HepG2 (cell line): ENCODE measurements at regions not wholly inside any gene's neighbourhood (a gene's known extent, or its start where the extent isn't known, plus 50 kb on each side); places are given as distances from the start of the nearest gene placed in this dataset.

Source experiments
- ATAC-seq: fragments of 200-7000 bp; cut with Tn5 transposase; 3 replicates; pipeline ENCODE4 v1.9.1; 2020; ENCODE audit warnings: mild to moderate bottlenecking, moderate library complexity
- BruUV-seq: library from RNA; stranded (reverse); fragments of 400-500 nt; replicated peaks from 2 replicates; lab custom pipeline; 2021; lab: Mats Ljungman, UMichigan
- CTCF ChIA-PET: fragments of 300-600 bp; formaldehyde crosslinking; extraction: SDS; loops from one replicate; lab custom pipeline; 2021; ENCODE audit warnings: low total read pairs, inconsistent platforms, low intra/inter-chr PET ratio; lab: Yijun Ruan, JAX
- POLR2A ChIA-PET: fragments of 350-600 bp; sonication (Branson Sonifier 250); formaldehyde crosslinking; loops from one replicate; lab custom pipeline; 2020; ENCODE audit warnings: antibody characterized with exemption, inconsistent platforms; lab: Yijun Ruan, JAX
- DNase-seq: peaks from one replicate; pipeline ENCODE4 v3.0.0-alpha.2; 2015; ENCODE audit warnings: low spot score
- FAIRE-seq: peaks from 3 replicates; lab custom pipeline; 2011; peaks lifted over from hg19 to GRCh38; lab: Jason Lieb, UNC
- H2AFZ ChIP-seq: one replicate; pipeline ENCODE4 v1.6.1; 2011; ENCODE audit warnings: low read length, inconsistent platforms
- H3K27ac ChIP-seq: fragments of 300-600 bp; 3 replicates; pipeline ENCODE4 v1.8.0; 2011; ENCODE audit warnings: mixed run types, mild to moderate bottlenecking, mixed read lengths, low read length, inconsistent platforms; ENCODE audit not compliant: insufficient read depth; ENCODE audit errors: extremely low read length
- H3K27me3 ChIP-seq, 2 experiments: fragments of 200-600 bp in 1 of 2; 2 replicates in 1 of 2; 3 replicates in 1 of 2; pipeline versions ENCODE4 v1.6.0 to v1.8.0; 2011; ENCODE audit warnings: low read length in 2 of 2, mild to moderate bottlenecking in 2 of 2, moderate library complexity in 2 of 2, inconsistent platforms in 1 of 2; ENCODE audit not compliant: insufficient read depth in 2 of 2, control insufficient read depth in 1 of 2
- H3K36me3 ChIP-seq, 2 experiments: fragments of 200-600 bp in 1 of 2; replicated peaks in 1 of 2; 2 replicates in 1 of 2; 3 replicates in 1 of 2; pipeline versions ENCODE4 v1.5.1 to v1.8.0; 2011; ENCODE audit warnings: low read length in 2 of 2, inconsistent platforms in 1 of 2; ENCODE audit not compliant: insufficient read depth in 2 of 2, control insufficient read depth in 1 of 2
- H3K4me1 ChIP-seq: 2 replicates; pipeline ENCODE4 v1.5.1; 2012; ENCODE audit warnings: low read length, inconsistent platforms; ENCODE audit not compliant: insufficient read depth
- H3K4me2 ChIP-seq: 2 replicates; pipeline ENCODE4 v1.6.0; 2011; ENCODE audit warnings: low read depth, low read length, inconsistent platforms
- H3K4me3 ChIP-seq, 3 experiments: fragments of 200-600 bp in 1 of 3; sonication (generic), shearing (Covaris generic) in 1 of 3; replicated peaks in 1 of 3; 2 replicates each; pipeline ENCODE4 v1.5.1; 2011 to 2016; ENCODE audit warnings: low read length in 3 of 3, inconsistent platforms in 2 of 3, low read depth in 2 of 3, mild to moderate bottlenecking in 2 of 3, control low read depth in 1 of 3, mixed read lengths in 1 of 3; ENCODE audit not compliant: insufficient read depth in 1 of 3
- H3K79me2 ChIP-seq: one replicate; pipeline ENCODE4 v1.6.1; 2011; ENCODE audit warnings: low read length, inconsistent platforms; ENCODE audit not compliant: insufficient read depth
- H3K9ac ChIP-seq: 2 replicates; pipeline ENCODE4 v1.6.0; 2011; ENCODE audit warnings: mild to moderate bottlenecking, low read depth, low read length, inconsistent platforms; ENCODE audit not compliant: insufficient read depth
- H3K9me3 ChIP-seq: 2 replicates; pipeline ENCODE4 v1.5.1; 2012; ENCODE audit warnings: mild to moderate bottlenecking, low read length
- H4K20me1 ChIP-seq: 2 replicates; pipeline ENCODE4 v1.6.0; 2011; ENCODE audit warnings: inconsistent platforms, mild to moderate bottlenecking, low read length, moderate library complexity; ENCODE audit not compliant: insufficient read depth
- FOXO1 ChIP-seq: sonication (generic); formaldehyde crosslinking; IDR thresholded peaks from 2 replicates; pipeline ENCODE4 v1.4.0; 2020; ENCODE audit warnings: missing genetic modification reagents
- GTF3A ChIP-seq: sonication (generic); formaldehyde crosslinking; conservative IDR thresholded peaks from 2 replicates; pipeline ENCODE4 v1.4.0; 2020; ENCODE audit warnings: mild to moderate bottlenecking, missing genetic modification reagents
- KLF15 ChIP-seq: sonication (generic); formaldehyde crosslinking; IDR thresholded peaks from 2 replicates; pipeline ENCODE4 v1.8.1; 2023; ENCODE audit warnings: borderline replicate concordance, mild to moderate bottlenecking, inconsistent platforms, missing genetic modification reagents, mixed read lengths
- SAP130 ChIP-seq: IDR thresholded peaks from 2 replicates; pipeline ENCODE4 v1.6.1; 2016; ENCODE audit warnings: low read depth
- SNAPC2 ChIP-seq: sonication (generic); formaldehyde crosslinking; IDR thresholded peaks from 2 replicates; pipeline ENCODE4 v1.8.1; 2022; ENCODE audit warnings: mild to moderate bottlenecking, missing genetic modification reagents
- SP5 ChIP-seq: IDR thresholded peaks from 2 replicates; pipeline ENCODE4 v1.6.1; 2016; ENCODE audit warnings: low read depth, borderline replicate concordance
- SUZ12 ChIP-seq: fragments of 150-350 bp; IDR thresholded peaks from 2 replicates; pipeline ENCODE4 v1.6.1; 2014; ENCODE audit warnings: low read depth, low read length
- TAF1 ChIP-seq: sonication (generic); formaldehyde crosslinking; IDR thresholded peaks from 2 replicates; pipeline ENCODE4 v1.4.0; 2020; ENCODE audit warnings: missing genetic modification reagents
- ZNF121 ChIP-seq: sonication (generic); formaldehyde crosslinking; IDR thresholded peaks from 2 replicates; pipeline ENCODE4 v1.5.0; 2020; ENCODE audit warnings: mild to moderate bottlenecking, missing genetic modification reagents
- ZNF224 ChIP-seq: sonication (generic); formaldehyde crosslinking; IDR thresholded peaks from 2 replicates; pipeline ENCODE4 v1.5.0; 2020; ENCODE audit warnings: mild to moderate bottlenecking, missing genetic modification reagents
- ZNF343 ChIP-seq: sonication (generic); formaldehyde crosslinking; IDR thresholded peaks from 2 replicates; pipeline ENCODE4 v1.4.0; 2020; ENCODE audit warnings: mild to moderate bottlenecking, missing genetic modification reagents
- ZNF362 ChIP-seq: sonication (generic); formaldehyde crosslinking; IDR thresholded peaks from 2 replicates; pipeline ENCODE4 v1.4.0; 2020; ENCODE audit warnings: missing genetic modification reagents, mild to moderate bottlenecking, borderline replicate concordance
- ZNF614 ChIP-seq: IDR thresholded peaks from 2 replicates; pipeline ENCODE4 v1.6.1; 2018; ENCODE audit warnings: missing biosample characterization, missing genetic modification reagents, inconsistent platforms, borderline replicate concordance
- ZNF615 ChIP-seq: sonication (generic); formaldehyde crosslinking; IDR thresholded peaks from 2 replicates; pipeline ENCODE4 v1.5.0; 2020; ENCODE audit warnings: mild to moderate bottlenecking, missing genetic modification reagents, borderline replicate concordance
- WGBS: methylation state at CpG from one replicate; pipeline ENCODE4 v1.1.6; 2017; ENCODE audit warnings: low lambda C conversion rate; 5-methylcytosine and 5-hydroxymethylcytosine counted together
- in situ Hi-C: cut with HindIII; loops from 2 replicates; pipeline ENCODE4 v1.10.0; 2017; ENCODE audit warnings: low pct_unique_long_range_greater_than_20kb; ENCODE audit not compliant: extremely low pct_ligation_motif_present
- intact Hi-C: fragments of 100-400 bp; cut with micrococcal nuclease; formaldehyde crosslinking; loops from one replicate; pipeline ENCODE4 v1.10.0; 2022; ENCODE audit not compliant: unreplicated experiment
- TF ChIP-seq, protein P1 (sequence below): sonication (generic); formaldehyde crosslinking; IDR thresholded peaks from 2 replicates; pipeline ENCODE4 v1.5.1; 2020; ENCODE audit warnings: missing genetic modification reagents, mild to moderate bottlenecking, borderline replicate concordance

DNA sequence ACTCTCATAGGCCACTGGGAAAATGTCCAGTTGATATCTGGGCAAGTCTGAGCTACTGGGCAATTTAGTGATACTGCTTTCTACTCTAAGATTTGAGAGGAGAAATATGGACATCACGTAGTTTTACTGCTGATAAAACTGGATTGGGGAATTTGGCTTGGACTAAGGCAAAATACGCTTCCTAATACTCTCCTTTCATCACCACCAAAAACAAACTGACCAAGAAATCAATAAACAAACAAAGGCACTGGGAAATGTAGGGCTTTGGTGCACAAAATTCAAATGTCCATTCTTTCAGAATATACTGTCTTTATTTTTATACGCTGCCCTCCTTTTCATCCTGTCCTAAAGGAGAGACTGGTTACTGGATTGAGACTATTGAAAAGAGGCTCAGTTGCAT is 145.1 kb upstream of the SP8 start:
- FAIRE-seq = no peak
- no peak for ATAC-seq
- CTCF ChIA-PET = no interaction called here

More for the DNA sequence above, 145.1 kb upstream of the SP8 start:
- no TSS peak for BruUV-seq
- no peaks in the 10 kb centered on the region for H3K4me1 ChIP-seq
- no peak overlapping the region for H3K9ac ChIP-seq
- no peak overlapping the region for H3K4me3 ChIP-seq
- TF ChIP-seq SP5 (CRISPR knock-in tag) (no peak), TAF1 (CRISPR knock-in tag) (no peak), ZNF362 (no peak), ZNF343 (CRISPR knock-in tag) (no peak), ZNF121 (CRISPR knock-in tag) (no peak), GTF3A (CRISPR knock-in tag) (no peak), SAP130 (CRISPR knock-in tag) (no peak), ZNF614 (no peak), ZNF615 (no peak), KLF15 (CRISPR knock-in tag) (no peak), FOXO1 (no peak), ZNF224 (CRISPR knock-in tag) (no peak), SNAPC2 (CRISPR knock-in tag) (no peak), SUZ12 (no peak)
- TF ChIP-seq, protein P1, sequence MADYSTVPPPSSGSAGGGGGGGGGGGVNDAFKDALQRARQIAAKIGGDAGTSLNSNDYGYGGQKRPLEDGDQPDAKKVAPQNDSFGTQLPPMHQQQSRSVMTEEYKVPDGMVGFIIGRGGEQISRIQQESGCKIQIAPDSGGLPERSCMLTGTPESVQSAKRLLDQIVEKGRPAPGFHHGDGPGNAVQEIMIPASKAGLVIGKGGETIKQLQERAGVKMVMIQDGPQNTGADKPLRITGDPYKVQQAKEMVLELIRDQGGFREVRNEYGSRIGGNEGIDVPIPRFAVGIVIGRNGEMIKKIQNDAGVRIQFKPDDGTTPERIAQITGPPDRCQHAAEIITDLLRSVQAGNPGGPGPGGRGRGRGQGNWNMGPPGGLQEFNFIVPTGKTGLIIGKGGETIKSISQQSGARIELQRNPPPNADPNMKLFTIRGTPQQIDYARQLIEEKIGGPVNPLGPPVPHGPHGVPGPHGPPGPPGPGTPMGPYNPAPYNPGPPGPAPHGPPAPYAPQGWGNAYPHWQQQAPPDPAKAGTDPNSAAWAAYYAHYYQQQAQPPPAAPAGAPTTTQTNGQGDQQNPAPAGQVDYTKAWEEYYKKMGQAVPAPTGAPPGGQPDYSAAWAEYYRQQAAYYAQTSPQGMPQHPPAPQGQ (CRISPR knock-in tag) = no peak
- in situ Hi-C loops (no loop called here), intact Hi-C loops (no loop called here)
- no peak overlapping the region for H2AFZ ChIP-seq
- no peaks in the 10 kb centered on the region for H3K36me3 ChIP-seq
- DNase-seq = no peak
- WGBS = 0% methylated on average over 3 of the region's 3 CpGs
- H3K9me3 ChIP-seq = no peaks in the 10 kb centered on the region
- POLR2A ChIA-PET = no interaction called here
- H4K20me1 ChIP-seq = no peaks in the 10 kb centered on the region
- no peaks in the 10 kb centered on the region for H3K79me2 ChIP-seq
- no peak overlapping the region for H3K27ac ChIP-seq
- H3K4me2 ChIP-seq = no peak overlapping the region
- no peaks in the 10 kb centered on the region for H3K27me3 ChIP-seq
